GM12878 (cell line): ENCODE measurements at regions not wholly inside any gene's neighbourhood (a gene's known extent, or its start where the extent isn't known, plus 50 kb on each side); places are given as distances from the start of the nearest gene placed in this dataset.

Experiments
- ATAC-seq: fragments of 200-7000 bp; cut with Tn5 transposase; 3 replicates; pipeline ENCODE4 v1.9.1; 2020; ENCODE audit warnings: mild to moderate bottlenecking, moderate library complexity
- BruUV-seq: library from RNA; stranded (reverse); fragments of 400-500 nt; replicated peaks from 2 replicates; lab custom pipeline; 2021; lab: Mats Ljungman, UMichigan
- CTCF ChIA-PET: fragments of 300-600 bp; sonication (Branson Sonifier 250); formaldehyde crosslinking; extraction: SDS; loops from one replicate; lab custom pipeline; 2021; ENCODE audit warnings: inconsistent platforms; lab: Yijun Ruan, JAX
- POLR2A ChIA-PET: fragments of 350-600 bp; formaldehyde crosslinking; extraction: SDS; loops from one replicate; lab custom pipeline; 2021; ENCODE audit warnings: inconsistent platforms; lab: Charles Lee
- RAD21 ChIA-PET: fragments of 300-600 bp; sonication (Branson Sonifier 250); formaldehyde crosslinking; loops from one replicate; lab custom pipeline; 2023; ENCODE audit warnings: antibody characterized with exemption; ENCODE audit not compliant: unreplicated experiment; lab: Charles Lee
- SMC1A ChIA-PET: fragments of 300-600 bp; sonication (Branson Sonifier 250); formaldehyde crosslinking; loops from one replicate; lab custom pipeline; 2023; ENCODE audit not compliant: unreplicated experiment, uncharacterized antibody; lab: Charles Lee
- DNase-seq: peaks from one replicate; pipeline ENCODE4 v3.0.0-alpha.2; 2011; ENCODE audit warnings: low read depth, low spot score
- FAIRE-seq: peaks from 3 replicates; lab custom pipeline; 2011; peaks lifted over from hg19 to GRCh38; lab: Jason Lieb, UNC
- H2AFZ ChIP-seq: 2 replicates; pipeline ENCODE4 v1.6.0; 2011; ENCODE audit warnings: low read depth, low read length, control low read depth; ENCODE audit not compliant: control insufficient read depth
- H3K27ac ChIP-seq: 2 replicates; pipeline ENCODE4 v1.5.1; 2011; ENCODE audit warnings: control low read depth; ENCODE audit not compliant: control insufficient read depth, insufficient read depth
- H3K27me3 ChIP-seq, 2 experiments: replicated peaks in 1 of 2; 2 replicates each; pipeline versions ENCODE4 v1.6.0 to v1.6.1; 2011; ENCODE audit warnings: low read length in 1 of 2; ENCODE audit not compliant: control insufficient read depth in 2 of 2, insufficient read depth in 2 of 2
- H3K36me3 ChIP-seq, 2 experiments: 2 replicates each; pipeline ENCODE4 v1.5.1; 2011; ENCODE audit warnings: low read length in 1 of 2; ENCODE audit not compliant: control insufficient read depth in 2 of 2, insufficient read depth in 2 of 2
- H3K4me1 ChIP-seq: 2 replicates; pipeline ENCODE4 v1.6.1; 2011; ENCODE audit warnings: mild to moderate bottlenecking, low read length, moderate library complexity, mixed read lengths; ENCODE audit not compliant: control insufficient read depth, insufficient read depth
- H3K4me2 ChIP-seq: 2 replicates; pipeline ENCODE4 v1.6.0; 2011; ENCODE audit warnings: control low read depth; ENCODE audit not compliant: control insufficient read depth, insufficient read depth
- H3K4me3 ChIP-seq: fragments of 200-600 bp; sonication (generic); 2 replicates; pipeline ENCODE4 v1.5.1; 2016
- H3K79me2 ChIP-seq: 2 replicates; pipeline ENCODE4 v1.6.0; 2011; ENCODE audit warnings: low read length; ENCODE audit not compliant: control insufficient read depth, insufficient read depth
- H3K9ac ChIP-seq: 2 replicates; pipeline ENCODE4 v1.8.0; 2011; ENCODE audit warnings: low read length, control low read depth, mixed read lengths; ENCODE audit not compliant: control insufficient read depth, insufficient read depth
- H3K9me3 ChIP-seq: replicated peaks from 3 replicates; pipeline ENCODE4 v1.5.1; 2011; ENCODE audit warnings: mild to moderate bottlenecking, low read length; ENCODE audit not compliant: control insufficient read depth, insufficient read depth
- H4K20me1 ChIP-seq: 2 replicates; pipeline ENCODE4 v1.6.0; 2011; ENCODE audit not compliant: control insufficient read depth, insufficient read depth
- CREB1 ChIP-seq: IDR thresholded peaks from 2 replicates; pipeline ENCODE4 v1.6.1; 2012; ENCODE audit warnings: low read depth, mild to moderate bottlenecking, inconsistent platforms
- DPF2 ChIP-seq: fragments of 450-650 bp; IDR thresholded peaks from 2 replicates; pipeline ENCODE4 v1.6.1; 2017; ENCODE audit warnings: mild to moderate bottlenecking
- EED ChIP-seq: sonication (generic); IDR thresholded peaks from 2 replicates; pipeline ENCODE4 v1.6.1; 2016; ENCODE audit warnings: antibody characterized with exemption, low read depth
- FOXM1 ChIP-seq: IDR thresholded peaks from 2 replicates; pipeline ENCODE4 v1.6.1; 2012; ENCODE audit warnings: low read depth, mild to moderate bottlenecking, inconsistent platforms, low read length, moderate library complexity
- MTA3 ChIP-seq: IDR thresholded peaks from 2 replicates; pipeline ENCODE4 v1.6.1; 2012; ENCODE audit warnings: low read length, inconsistent platforms, borderline replicate concordance
- PAX8 ChIP-seq: fragments of 450-650 bp; IDR thresholded peaks from 2 replicates; pipeline ENCODE4 v1.6.1; 2017; ENCODE audit warnings: mild to moderate bottlenecking, moderate library complexity
- PKNOX1 ChIP-seq: fragments of 450-650 bp; IDR thresholded peaks from 2 replicates; pipeline ENCODE4 v1.6.1; 2016; ENCODE audit warnings: mild to moderate bottlenecking
- POLR2A ChIP-seq: IDR thresholded peaks from 2 replicates; pipeline ENCODE4 v1.6.1; 2011; ENCODE audit warnings: low read depth, mild to moderate bottlenecking, low read length
- RCOR1 ChIP-seq: conservative IDR thresholded peaks from 2 replicates; pipeline ENCODE4 v1.6.1; 2012; ENCODE audit warnings: low read depth, low read length, improper control_type of control experiment
- SMC3 ChIP-seq: IDR thresholded peaks from 2 replicates; pipeline ENCODE4 v1.6.1; 2011; ENCODE audit warnings: low read length, improper control_type of control experiment, borderline replicate concordance
- SP1 ChIP-seq: IDR thresholded peaks from one replicate; pipeline ENCODE4 v1.6.1; 2011; ENCODE audit warnings: low read depth, low read length
- WRNIP1 ChIP-seq: IDR thresholded peaks from 2 replicates; pipeline ENCODE4 v1.6.1; 2011; ENCODE audit warnings: low read depth, low read length, improper control_type of control experiment, borderline replicate concordance
- YBX1 ChIP-seq: fragments of 450-650 bp; IDR thresholded peaks from 2 replicates; pipeline ENCODE4 v1.6.1; 2016; ENCODE audit warnings: antibody characterized with exemption
- WGBS: methylation state at CpG from one replicate; pipeline ENCODE4 v1.1.6; 2016; ENCODE audit warnings: low lambda C conversion rate; ENCODE audit not compliant: insufficient replicate concordance, insufficient coverage; ENCODE audit errors: missing lambda C conversion rate; 5-methylcytosine and 5-hydroxymethylcytosine counted together
- in situ Hi-C: fragments of 300-500 bp; cut with MboI; formaldehyde crosslinking; loops from 9 replicates; pipeline ENCODE4 v1.14.3; 2018; ENCODE audit warnings: mixed read lengths
- intact Hi-C: fragments of 100-400 bp; cut with micrococcal nuclease; formaldehyde crosslinking; loops from one replicate; pipeline ENCODE4 v1.14.2; 2022; ENCODE audit not compliant: unreplicated experiment
- TF ChIP-seq, protein P1 (sequence below): IDR thresholded peaks from 2 replicates; pipeline ENCODE4 v1.6.1; 2011; ENCODE audit warnings: low read depth, low read length, improper control_type of control experiment, borderline replicate concordance
- TF ChIP-seq, protein P2 (sequence below): IDR thresholded peaks from 2 replicates; pipeline ENCODE4 v1.6.1; 2011; ENCODE audit warnings: mild to moderate bottlenecking, low read depth, low read length, moderate library complexity; ENCODE audit not compliant: insufficient replicate concordance
- TF ChIP-seq, protein P3 (sequence below): fragments of 450-650 bp; IDR thresholded peaks from 2 replicates; pipeline ENCODE4 v1.6.1; 2017; ENCODE audit warnings: low read depth, mild to moderate bottlenecking, moderate library complexity
- TF ChIP-seq, protein P4 (sequence below): fragments of 450-650 bp; IDR thresholded peaks from 2 replicates; pipeline ENCODE4 v1.6.1; 2016; ENCODE audit warnings: mild to moderate bottlenecking

DNA sequence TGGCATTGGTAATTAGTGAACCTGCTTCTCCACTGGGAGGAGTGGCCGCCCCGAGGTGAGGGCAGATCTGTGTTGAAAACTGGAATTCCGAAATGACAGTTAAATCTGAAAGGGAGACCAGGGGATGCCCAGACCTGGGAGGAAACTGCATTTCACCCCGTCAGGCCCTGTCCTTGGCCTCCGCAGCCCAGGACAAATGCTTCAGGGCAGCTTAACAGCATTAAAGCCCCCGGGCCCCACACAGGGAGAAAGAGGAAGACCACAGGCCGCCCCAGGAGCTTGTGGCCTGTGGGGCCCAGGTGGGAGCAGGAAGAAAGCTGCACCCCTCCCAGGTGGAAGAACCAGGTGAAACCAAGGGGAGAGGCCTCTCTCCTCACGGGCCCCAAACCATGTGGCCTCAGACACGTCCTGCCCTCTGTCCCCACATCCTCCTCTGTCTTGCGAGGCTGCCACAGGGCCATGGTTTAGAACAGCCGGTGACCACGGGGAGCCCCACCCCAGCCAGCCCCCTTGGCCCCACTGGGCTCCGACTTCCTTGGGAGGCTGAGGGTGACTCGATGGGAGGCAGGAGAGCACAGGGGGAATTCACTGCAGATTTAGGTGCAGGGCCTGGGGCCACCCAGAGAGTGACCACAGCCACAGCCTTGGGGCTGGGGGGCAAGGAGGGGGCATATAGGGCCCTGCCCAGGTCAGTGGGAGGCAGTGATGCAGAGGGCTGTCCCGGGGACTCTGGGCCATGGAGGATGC is 265.4 kb downstream of the ADGRD1 start:
- H3K4me1 ChIP-seq, result peaks cover 34% of the 10 kb centered on the region
- no TSS peak for BruUV-seq
- ChIA-PET POLR2A (interaction anchor here (1.4 kb wide), 1 partner anchor 20 kb away, joined by 7 read pairs; no protein-coding TSS in a partner anchor), CTCF (interaction anchor here (0.6 to 0.9 kb wide), 2 partner anchors 233 to 1543 kb away, joined by 3 read pairs; no protein-coding TSS in a partner anchor), RAD21 (interaction anchor here (0.9 to 2.7 kb wide), 2 partner anchors 21 to 118 kb away, joined by 3 to 18 read pairs; no protein-coding TSS in a partner anchor), SMC1A (interaction anchor here (0.7 to 1.4 kb wide), 3 partner anchors 20 to 113 kb away, joined by 3 to 4 read pairs (median 3); no protein-coding TSS in a partner anchor)
- H2AFZ ChIP-seq, result no peak overlapping the region; the same call in 1 of the 2 replicates
- H3K4me2 ChIP-seq, result peak overlapping the region; percentile 54; the same call in 1 of the 2 replicates
- H3K9me3 ChIP-seq, result no peaks in the 10 kb centered on the region
- H3K4me3 ChIP-seq, result no peak overlapping the region
- peak; percentile 44 for ATAC-seq
- 6% methylated on average over 15 of the region's 15 CpGs for WGBS
- no peaks in the 10 kb centered on the region; the same call in 1 of the 2 replicates for H3K79me2 ChIP-seq
- no peaks in the 10 kb centered on the region for H3K36me3 ChIP-seq
- H3K27me3 ChIP-seq, result no peaks in the 10 kb centered on the region
- H3K9ac ChIP-seq, result peak overlapping the region; percentile 48
- in situ Hi-C loops, result no loop called here
- peak overlapping the region; percentile 39 for H3K27ac ChIP-seq
- intact Hi-C loops, result loop anchor here (2.0 kb wide), 1 partner anchor 20 kb away; no protein-coding TSS in a partner anchor
- no peaks in the 10 kb centered on the region for H4K20me1 ChIP-seq
- no peak for DNase-seq
- FAIRE-seq, result no peak
- TF ChIP-seq YBX1 (no peak), PKNOX1 (no peak), RCOR1 (no peak), DPF2 (no peak), SP1 (no peak), WRNIP1 (no peak), EED (no peak), MTA3 (no peak), POLR2A (no peak), FOXM1 (no peak), PAX8 (no peak), SMC3 (no peak), CREB1 (no peak)
- TF ChIP-seq, protein P1, sequence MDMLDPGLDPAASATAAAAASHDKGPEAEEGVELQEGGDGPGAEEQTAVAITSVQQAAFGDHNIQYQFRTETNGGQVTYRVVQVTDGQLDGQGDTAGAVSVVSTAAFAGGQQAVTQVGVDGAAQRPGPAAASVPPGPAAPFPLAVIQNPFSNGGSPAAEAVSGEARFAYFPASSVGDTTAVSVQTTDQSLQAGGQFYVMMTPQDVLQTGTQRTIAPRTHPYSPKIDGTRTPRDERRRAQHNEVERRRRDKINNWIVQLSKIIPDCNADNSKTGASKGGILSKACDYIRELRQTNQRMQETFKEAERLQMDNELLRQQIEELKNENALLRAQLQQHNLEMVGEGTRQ, result no peak
- TF ChIP-seq, protein P2, sequence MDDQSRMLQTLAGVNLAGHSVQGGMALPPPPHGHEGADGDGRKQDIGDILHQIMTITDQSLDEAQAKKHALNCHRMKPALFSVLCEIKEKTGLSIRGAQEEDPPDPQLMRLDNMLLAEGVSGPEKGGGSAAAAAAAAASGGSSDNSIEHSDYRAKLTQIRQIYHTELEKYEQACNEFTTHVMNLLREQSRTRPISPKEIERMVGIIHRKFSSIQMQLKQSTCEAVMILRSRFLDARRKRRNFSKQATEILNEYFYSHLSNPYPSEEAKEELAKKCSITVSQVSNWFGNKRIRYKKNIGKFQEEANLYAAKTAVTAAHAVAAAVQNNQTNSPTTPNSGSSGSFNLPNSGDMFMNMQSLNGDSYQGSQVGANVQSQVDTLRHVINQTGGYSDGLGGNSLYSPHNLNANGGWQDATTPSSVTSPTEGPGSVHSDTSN, result no peak
- TF ChIP-seq, protein P3, sequence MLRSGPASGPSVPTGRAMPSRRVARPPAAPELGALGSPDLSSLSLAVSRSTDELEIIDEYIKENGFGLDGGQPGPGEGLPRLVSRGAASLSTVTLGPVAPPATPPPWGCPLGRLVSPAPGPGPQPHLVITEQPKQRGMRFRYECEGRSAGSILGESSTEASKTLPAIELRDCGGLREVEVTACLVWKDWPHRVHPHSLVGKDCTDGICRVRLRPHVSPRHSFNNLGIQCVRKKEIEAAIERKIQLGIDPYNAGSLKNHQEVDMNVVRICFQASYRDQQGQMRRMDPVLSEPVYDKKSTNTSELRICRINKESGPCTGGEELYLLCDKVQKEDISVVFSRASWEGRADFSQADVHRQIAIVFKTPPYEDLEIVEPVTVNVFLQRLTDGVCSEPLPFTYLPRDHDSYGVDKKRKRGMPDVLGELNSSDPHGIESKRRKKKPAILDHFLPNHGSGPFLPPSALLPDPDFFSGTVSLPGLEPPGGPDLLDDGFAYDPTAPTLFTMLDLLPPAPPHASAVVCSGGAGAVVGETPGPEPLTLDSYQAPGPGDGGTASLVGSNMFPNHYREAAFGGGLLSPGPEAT, result no peak
- TF ChIP-seq, protein P4, sequence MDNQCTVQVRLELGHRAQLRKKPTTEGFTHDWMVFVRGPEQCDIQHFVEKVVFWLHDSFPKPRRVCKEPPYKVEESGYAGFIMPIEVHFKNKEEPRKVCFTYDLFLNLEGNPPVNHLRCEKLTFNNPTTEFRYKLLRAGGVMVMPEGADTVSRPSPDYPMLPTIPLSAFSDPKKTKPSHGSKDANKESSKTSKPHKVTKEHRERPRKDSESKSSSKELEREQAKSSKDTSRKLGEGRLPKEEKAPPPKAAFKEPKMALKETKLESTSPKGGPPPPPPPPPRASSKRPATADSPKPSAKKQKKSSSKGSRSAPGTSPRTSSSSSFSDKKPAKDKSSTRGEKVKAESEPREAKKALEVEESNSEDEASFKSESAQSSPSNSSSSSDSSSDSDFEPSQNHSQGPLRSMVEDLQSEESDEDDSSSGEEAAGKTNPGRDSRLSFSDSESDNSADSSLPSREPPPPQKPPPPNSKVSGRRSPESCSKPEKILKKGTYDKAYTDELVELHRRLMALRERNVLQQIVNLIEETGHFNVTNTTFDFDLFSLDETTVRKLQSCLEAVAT, result no peak
